Neural progenitor cell (in vitro differentiated cells): ENCODE measurements at regions not wholly inside any gene's neighbourhood (a gene's known extent, or its start where the extent isn't known, plus 50 kb on each side); places are given as distances from the start of the nearest gene placed in this dataset.

Experiments used
- EZH2 ChIP-seq: fragments of 200-600 bp; sonication (generic); IDR thresholded peaks from 2 replicates; pipeline ENCODE4 v1.6.1; 2017; ENCODE audit warnings: antibody characterized with exemption, mild to moderate bottlenecking, moderate library complexity
- EZH2phosphoT487 ChIP-seq: fragments of 200-600 bp; sonication (generic); IDR thresholded peaks from 2 replicates; pipeline ENCODE4 v1.6.1; 2017; ENCODE audit warnings: antibody characterized with exemption
- TF ChIP-seq, protein P1 (sequence below): fragments of 200-600 bp; sonication (generic); IDR thresholded peaks from 2 replicates; pipeline ENCODE4 v1.5.1; 2017; ENCODE audit warnings: antibody characterized with exemption, mild to moderate bottlenecking

- TF ChIP-seq, protein P1, sequence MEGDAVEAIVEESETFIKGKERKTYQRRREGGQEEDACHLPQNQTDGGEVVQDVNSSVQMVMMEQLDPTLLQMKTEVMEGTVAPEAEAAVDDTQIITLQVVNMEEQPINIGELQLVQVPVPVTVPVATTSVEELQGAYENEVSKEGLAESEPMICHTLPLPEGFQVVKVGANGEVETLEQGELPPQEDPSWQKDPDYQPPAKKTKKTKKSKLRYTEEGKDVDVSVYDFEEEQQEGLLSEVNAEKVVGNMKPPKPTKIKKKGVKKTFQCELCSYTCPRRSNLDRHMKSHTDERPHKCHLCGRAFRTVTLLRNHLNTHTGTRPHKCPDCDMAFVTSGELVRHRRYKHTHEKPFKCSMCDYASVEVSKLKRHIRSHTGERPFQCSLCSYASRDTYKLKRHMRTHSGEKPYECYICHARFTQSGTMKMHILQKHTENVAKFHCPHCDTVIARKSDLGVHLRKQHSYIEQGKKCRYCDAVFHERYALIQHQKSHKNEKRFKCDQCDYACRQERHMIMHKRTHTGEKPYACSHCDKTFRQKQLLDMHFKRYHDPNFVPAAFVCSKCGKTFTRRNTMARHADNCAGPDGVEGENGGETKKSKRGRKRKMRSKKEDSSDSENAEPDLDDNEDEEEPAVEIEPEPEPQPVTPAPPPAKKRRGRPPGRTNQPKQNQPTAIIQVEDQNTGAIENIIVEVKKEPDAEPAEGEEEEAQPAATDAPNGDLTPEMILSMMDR: no peak
- no peak for TF ChIP-seq EZH2
- no peak for TF ChIP-seq EZH2phosphoT487
Measured at GRCh38 chr17:59479141-59479540, 86.3 kb upstream of the DHX40 start.
